ENCODE measurements at regions not wholly inside any gene's neighbourhood (a gene's known extent, or its start where the extent isn't known, plus 50 kb on each side); places are given as distances from the start of the nearest gene placed in this dataset.

GRCh38 chr12:75704208-75704607, 192.8 kb upstream of the KRR1 start:
- no peak for TF ChIP-seq EZH2 (IDR thresholded peaks at IDR 0.05; ENCODE audit: low read length, missing control alignments)
- TF ChIP-seq, protein P1, sequence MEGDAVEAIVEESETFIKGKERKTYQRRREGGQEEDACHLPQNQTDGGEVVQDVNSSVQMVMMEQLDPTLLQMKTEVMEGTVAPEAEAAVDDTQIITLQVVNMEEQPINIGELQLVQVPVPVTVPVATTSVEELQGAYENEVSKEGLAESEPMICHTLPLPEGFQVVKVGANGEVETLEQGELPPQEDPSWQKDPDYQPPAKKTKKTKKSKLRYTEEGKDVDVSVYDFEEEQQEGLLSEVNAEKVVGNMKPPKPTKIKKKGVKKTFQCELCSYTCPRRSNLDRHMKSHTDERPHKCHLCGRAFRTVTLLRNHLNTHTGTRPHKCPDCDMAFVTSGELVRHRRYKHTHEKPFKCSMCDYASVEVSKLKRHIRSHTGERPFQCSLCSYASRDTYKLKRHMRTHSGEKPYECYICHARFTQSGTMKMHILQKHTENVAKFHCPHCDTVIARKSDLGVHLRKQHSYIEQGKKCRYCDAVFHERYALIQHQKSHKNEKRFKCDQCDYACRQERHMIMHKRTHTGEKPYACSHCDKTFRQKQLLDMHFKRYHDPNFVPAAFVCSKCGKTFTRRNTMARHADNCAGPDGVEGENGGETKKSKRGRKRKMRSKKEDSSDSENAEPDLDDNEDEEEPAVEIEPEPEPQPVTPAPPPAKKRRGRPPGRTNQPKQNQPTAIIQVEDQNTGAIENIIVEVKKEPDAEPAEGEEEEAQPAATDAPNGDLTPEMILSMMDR (conservative IDR thresholded peaks at IDR 0.05 in 1 of 2, IDR thresholded peaks at IDR 0.05 in 1 of 2; ENCODE audit: low read depth in 1 of 2, low read length in 2 of 2): no peak
